Lung (tissue), 11 donors: ENCODE measurements at regions not wholly inside any gene's neighbourhood (a gene's known extent, or its start where the extent isn't known, plus 50 kb on each side); places are given as distances from the start of the nearest gene placed in this dataset.

Experiments
- ATAC-seq: fragments of 200-7000 bp; cut with Tn5 transposase; one replicate; pipeline ENCODE4 v1.9.1; 2020; ENCODE audit warnings: moderate number of reproducible peaks; ENCODE audit not compliant: insufficient read depth, low FRiP score
- DNase-seq, 3 donors: peaks; one replicate each; pipeline ENCODE4 v3.0.0-alpha.2; 2013 to 2017
- H3K27ac ChIP-seq, 2 donors: one replicate each; pipeline ENCODE4 v1.5.1; 2013; ENCODE audit warnings: mild to moderate bottlenecking in 2 of 2, moderate library complexity in 2 of 2, control low read depth in 1 of 2, inconsistent platforms in 1 of 2, low read depth in 1 of 2, low read length in 1 of 2
- H3K27me3 ChIP-seq, 3 donors: one replicate each; pipeline ENCODE4 v1.5.1; 2013; ENCODE audit warnings: low read length in 2 of 3; ENCODE audit not compliant: control insufficient read depth in 3 of 3, insufficient read depth in 3 of 3
- H3K36me3 ChIP-seq, 4 donors: one replicate each; pipeline ENCODE4 v1.5.1; 2013; ENCODE audit warnings: low read length in 4 of 4, mild to moderate bottlenecking in 1 of 4, moderate library complexity in 1 of 4; ENCODE audit not compliant: control insufficient read depth in 4 of 4, insufficient read depth in 4 of 4
- H3K4me1 ChIP-seq, 5 donors: one replicate each; pipeline ENCODE4 v1.5.1; 2013; ENCODE audit warnings: low read length in 5 of 5, mild to moderate bottlenecking in 2 of 5, moderate library complexity in 1 of 5; ENCODE audit not compliant: control insufficient read depth in 5 of 5, insufficient read depth in 5 of 5
- H3K4me3 ChIP-seq: one replicate; pipeline ENCODE4 v1.5.1; 2013; ENCODE audit warnings: mild to moderate bottlenecking, control low read depth, moderate library complexity
- H3K9ac ChIP-seq, 2 donors: one replicate each; pipeline ENCODE4 v1.5.1; 2013; ENCODE audit warnings: low read length in 2 of 2, control low read depth in 1 of 2; ENCODE audit not compliant: insufficient read depth in 1 of 2
- H3K9me3 ChIP-seq, 4 donors: one replicate each; pipeline ENCODE4 v1.5.1; 2013; ENCODE audit warnings: low read length in 3 of 4, mild to moderate bottlenecking in 1 of 4, moderate library complexity in 1 of 4; ENCODE audit not compliant: control insufficient read depth in 4 of 4, insufficient read depth in 3 of 4
- WGBS, 2 donors: extraction: QIAGEN DNeasy Blood & Tissue Kit; methylation state at CpG; one replicate each; pipeline ENCODE4 v1.1.7; 2013; 5-methylcytosine and 5-hydroxymethylcytosine counted together
- TF ChIP-seq, protein P1 (sequence below): IDR thresholded peaks from 2 replicates; pipeline ENCODE4 v1.5.1; 2012; ENCODE audit warnings: mild to moderate bottlenecking; ENCODE audit errors: control extremely low read depth, extremely low read depth
- donor health status: control.
- donor health status: control.
- donor health status: Bipolar disorder and iron deficiency.
- donor health status: healthy.
- donor health status: DM: yes; HTN: yes; CAD: no.

DNA sequence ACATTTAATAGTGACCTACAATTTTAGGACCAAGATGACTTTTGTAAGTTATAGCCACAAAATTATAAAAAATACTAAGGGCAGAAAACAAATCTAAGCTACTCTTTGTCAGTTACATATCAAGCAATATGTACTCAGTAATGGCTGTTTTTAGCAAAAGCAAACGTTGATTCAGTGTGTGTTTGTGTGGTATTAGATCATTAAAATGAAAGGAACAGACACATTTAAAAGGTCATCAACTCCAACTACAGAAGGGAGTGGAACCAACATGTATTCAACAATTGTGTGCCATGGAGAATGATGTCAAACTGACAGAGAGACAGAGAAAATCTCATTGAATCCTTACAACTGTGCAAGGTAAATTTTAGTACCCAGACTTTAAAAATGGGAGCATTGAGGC is 268.8 kb upstream of the STT3B start:
- DNase-seq (no peak), ATAC-seq (no peak)
- 73 to 80% methylated on average over 1 of the region's 1 CpG for WGBS, 2 donors
- Histone ChIP-seq H3K27me3 (no peaks in the 10 kb centered on the region), H3K4me3 (no peak overlapping the region), H3K4me1 (peaks cover 0 to 2% (median 0%) of the 10 kb centered on the region in 5 donors), H3K9ac (no peak overlapping the region), H3K36me3 (no peaks in the 10 kb centered on the region), H3K9me3 (no peaks in the 10 kb centered on the region), H3K27ac (no peak overlapping the region)
- TF ChIP-seq, protein P1, sequence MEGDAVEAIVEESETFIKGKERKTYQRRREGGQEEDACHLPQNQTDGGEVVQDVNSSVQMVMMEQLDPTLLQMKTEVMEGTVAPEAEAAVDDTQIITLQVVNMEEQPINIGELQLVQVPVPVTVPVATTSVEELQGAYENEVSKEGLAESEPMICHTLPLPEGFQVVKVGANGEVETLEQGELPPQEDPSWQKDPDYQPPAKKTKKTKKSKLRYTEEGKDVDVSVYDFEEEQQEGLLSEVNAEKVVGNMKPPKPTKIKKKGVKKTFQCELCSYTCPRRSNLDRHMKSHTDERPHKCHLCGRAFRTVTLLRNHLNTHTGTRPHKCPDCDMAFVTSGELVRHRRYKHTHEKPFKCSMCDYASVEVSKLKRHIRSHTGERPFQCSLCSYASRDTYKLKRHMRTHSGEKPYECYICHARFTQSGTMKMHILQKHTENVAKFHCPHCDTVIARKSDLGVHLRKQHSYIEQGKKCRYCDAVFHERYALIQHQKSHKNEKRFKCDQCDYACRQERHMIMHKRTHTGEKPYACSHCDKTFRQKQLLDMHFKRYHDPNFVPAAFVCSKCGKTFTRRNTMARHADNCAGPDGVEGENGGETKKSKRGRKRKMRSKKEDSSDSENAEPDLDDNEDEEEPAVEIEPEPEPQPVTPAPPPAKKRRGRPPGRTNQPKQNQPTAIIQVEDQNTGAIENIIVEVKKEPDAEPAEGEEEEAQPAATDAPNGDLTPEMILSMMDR: no peak

DNA sequence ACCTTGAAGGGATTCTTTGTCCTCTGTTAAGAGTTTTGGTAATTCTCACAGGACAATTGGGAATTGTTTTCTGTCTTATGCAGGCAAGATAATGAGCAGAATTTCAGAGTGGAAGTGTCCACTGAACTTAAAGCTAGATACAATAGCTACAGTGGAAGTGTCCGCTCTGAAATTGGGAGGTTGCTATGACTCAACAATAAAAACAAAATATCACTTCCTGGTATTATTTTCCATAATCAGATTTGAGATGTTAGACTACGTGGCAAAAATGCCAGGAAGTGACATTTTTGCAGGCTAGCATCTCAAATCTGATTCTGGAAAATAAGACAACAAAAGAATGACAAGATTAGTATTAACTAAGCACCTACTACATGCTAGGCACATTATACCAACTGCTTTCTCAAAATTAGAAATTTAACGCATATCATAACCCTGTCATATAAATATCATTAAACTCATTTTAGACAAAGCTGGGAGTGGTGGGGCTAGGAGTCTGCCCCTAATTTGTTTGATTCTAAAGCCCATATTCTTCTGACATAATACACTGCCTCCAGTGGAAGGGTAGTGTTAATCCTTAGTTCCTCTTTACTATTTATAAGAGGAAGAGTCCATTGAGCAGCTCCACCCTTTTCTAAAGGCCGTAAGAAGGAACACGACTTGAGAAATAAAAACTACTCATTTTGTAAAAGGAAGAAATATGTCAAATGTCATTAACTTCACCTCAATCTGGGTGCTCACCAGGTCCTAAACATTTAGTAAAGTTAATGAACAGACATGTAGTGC is 266.9 kb upstream of the STT3B start:
- TF ChIP-seq, protein P1: no peak
- WGBS, 2 donors: 49 to 62% methylated on average over 5 of the region's 5 CpGs

DNA sequence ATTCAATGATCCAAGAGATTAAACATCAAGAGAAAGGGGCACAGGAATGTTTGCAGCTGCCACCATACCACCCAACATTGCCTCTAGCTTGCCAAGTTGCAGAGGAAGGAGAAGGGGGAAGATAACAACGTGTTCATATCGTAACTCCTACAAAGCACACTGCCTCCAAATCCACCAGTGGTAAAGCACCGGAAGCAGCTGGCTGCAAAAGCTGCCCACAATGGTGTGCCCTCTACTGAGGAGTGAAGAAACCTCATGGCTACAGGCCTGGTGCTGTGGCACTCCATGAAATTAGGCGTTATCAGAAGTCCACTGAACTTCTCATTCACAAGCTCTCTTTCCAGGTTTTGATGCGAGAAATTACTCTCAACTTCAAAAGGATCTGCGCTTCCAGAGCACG is 263.9 kb upstream of the STT3B start:
- no peak overlapping the region for H3K9ac ChIP-seq
- H3K27ac ChIP-seq: no peak overlapping the region
- H3K36me3 ChIP-seq: no peaks in the 10 kb centered on the region
- H3K27me3 ChIP-seq: no peaks in the 10 kb centered on the region
- TF ChIP-seq, protein P1: no peak
- H3K4me1 ChIP-seq: peaks cover 0 to 7% (median 0%) of the 10 kb centered on the region in 5 donors
- H3K4me3 ChIP-seq: no peak overlapping the region
- ATAC-seq (no peak), DNase-seq (no peak)
- WGBS, 2 donors: 39 to 67% methylated on average over 7 of the region's 7 CpGs
- no peaks in the 10 kb centered on the region for H3K9me3 ChIP-seq

More for the DNA sequence above, 266.9 kb upstream of the STT3B start:
- Histone ChIP-seq H3K9me3 (no peaks in the 10 kb centered on the region), H3K27ac (no peak overlapping the region), H3K4me1 (peaks cover 0 to 2% (median 0%) of the 10 kb centered on the region in 5 donors), H3K36me3 (no peaks in the 10 kb centered on the region), H3K9ac (no peak overlapping the region), H3K4me3 (no peak overlapping the region), H3K27me3 (no peaks in the 10 kb centered on the region)
- ATAC-seq (peak; percentile 79), DNase-seq (no peak)
